HEK293T (cell line): ENCODE measurements at regions not wholly inside any gene's neighbourhood (a gene's known extent, or its start where the extent isn't known, plus 50 kb on each side); places are given as distances from the start of the nearest gene placed in this dataset.

Experiments
- CTCF ChIA-PET: fragments of 350-600 bp; formaldehyde crosslinking; extraction: SDS; loops from one replicate; lab custom pipeline; 2021; ENCODE audit warnings: antibody characterized with exemption, inconsistent platforms; lab: Yijun Ruan, JAX
- POLR2A ChIA-PET: fragments of 350-600 bp; formaldehyde crosslinking; extraction: SDS; loops from one replicate; lab custom pipeline; 2020; ENCODE audit warnings: antibody characterized with exemption, inconsistent platforms; lab: Yijun Ruan, JAX
- DNase-seq: peaks from one replicate; pipeline ENCODE4 v3.0.0; 2012; ENCODE audit warnings: mixed read lengths; ENCODE audit errors: extremely low spot score
- ARNT ChIP-seq: fragments of 450-650 bp; IDR thresholded peaks from 2 replicates; pipeline ENCODE4 v1.6.1; 2017; ENCODE audit warnings: mild to moderate bottlenecking
- BHLHE40 ChIP-seq: fragments of 450-650 bp; IDR thresholded peaks from 2 replicates; pipeline ENCODE4 v1.6.1; 2016; ENCODE audit warnings: mild to moderate bottlenecking, moderate library complexity, borderline replicate concordance
- CTBP1 ChIP-seq: fragments of 450-650 bp; IDR thresholded peaks from 2 replicates; pipeline ENCODE4 v1.6.1; 2016; ENCODE audit warnings: borderline replicate concordance
- ELF4 ChIP-seq: fragments of 450-650 bp; IDR thresholded peaks from 2 replicates; pipeline ENCODE4 v1.6.1; 2017; ENCODE audit warnings: antibody characterized with exemption
- FOXA1 ChIP-seq: fragments of 450-650 bp; IDR thresholded peaks from 2 replicates; pipeline ENCODE4 v1.6.1; 2016; ENCODE audit warnings: mild to moderate bottlenecking
- FOXK2 ChIP-seq: fragments of 450-650 bp; IDR thresholded peaks from 2 replicates; pipeline ENCODE4 v1.6.1; 2016; ENCODE audit warnings: mild to moderate bottlenecking
- FOXM1 ChIP-seq: fragments of 450-650 bp; IDR thresholded peaks from 2 replicates; pipeline ENCODE4 v1.6.1; 2017; ENCODE audit warnings: mild to moderate bottlenecking, borderline replicate concordance
- HDGF ChIP-seq: fragments of 450-650 bp; IDR thresholded peaks from 2 replicates; pipeline ENCODE4 v1.6.1; 2017; ENCODE audit warnings: antibody characterized with exemption, borderline replicate concordance
- L3MBTL2 ChIP-seq: fragments of 450-650 bp; conservative IDR thresholded peaks from 2 replicates; pipeline ENCODE4 v1.6.1; 2016; ENCODE audit warnings: mild to moderate bottlenecking
- LEF1 ChIP-seq: fragments of 450-650 bp; IDR thresholded peaks from 2 replicates; pipeline ENCODE4 v1.6.1; 2017; ENCODE audit warnings: mild to moderate bottlenecking, borderline replicate concordance
- NFRKB ChIP-seq: fragments of 450-650 bp; IDR thresholded peaks from 2 replicates; pipeline ENCODE4 v1.6.1; 2016; ENCODE audit warnings: mild to moderate bottlenecking, moderate library complexity
- PKNOX1 ChIP-seq: fragments of 450-650 bp; IDR thresholded peaks from 2 replicates; pipeline ENCODE4 v1.6.1; 2016
- SP1 ChIP-seq: fragments of 450-650 bp; IDR thresholded peaks from 2 replicates; pipeline ENCODE4 v1.6.1; 2017
- SUZ12 ChIP-seq: fragments of 450-650 bp; IDR thresholded peaks from 2 replicates; pipeline ENCODE4 v1.6.1; 2016; ENCODE audit warnings: mild to moderate bottlenecking
- TARDBP ChIP-seq: fragments of 450-650 bp; IDR thresholded peaks from 2 replicates; pipeline ENCODE4 v1.6.1; 2016
- ZNF384 ChIP-seq: fragments of 450-650 bp; IDR thresholded peaks from 2 replicates; pipeline ENCODE4 v1.6.1; 2016

- ChIA-PET CTCF (no interaction called here), POLR2A (no interaction called here)
- no peak for DNase-seq
- TF ChIP-seq ELF4 (no peak), CTBP1 (no peak), FOXM1 (no peak), ARNT (no peak), ZNF384 (no peak), HDGF (no peak), FOXK2 (no peak), PKNOX1 (no peak), LEF1 (no peak), L3MBTL2 (no peak), TARDBP (no peak), BHLHE40 (no peak), SUZ12 (no peak), SP1 (no peak), NFRKB (no peak)
Measured at GRCh38 chrX:7546551-7547080, 296.4 kb upstream of the VCX start.

GRCh38 chrX:7545564-7545963 is 297.4 kb upstream of the VCX start:
- POLR2A ChIA-PET, result no interaction called here
- CTCF ChIA-PET, result no interaction called here
- no peak for DNase-seq
- TF ChIP-seq HDGF (no peak), BHLHE40 (no peak), PKNOX1 (no peak), CTBP1 (no peak), LEF1 (no peak), FOXM1 (no peak), FOXK2 (no peak), NFRKB (no peak), FOXA1 (no peak), SP1 (no peak), TARDBP (no peak)

GRCh38 chrX:7542587-7543380 is 300.2 kb upstream of the VCX start:
- ChIA-PET POLR2A (no interaction called here), CTCF (no interaction called here)

GRCh38 chrX:7522860-7523259 is 320.1 kb upstream of the VCX start:
- POLR2A ChIA-PET, result no interaction called here

More at GRCh38 chrX:7542587-7543380, 300.2 kb upstream of the VCX start:
- DNase-seq, result no peak
- no peak for TF ChIP-seq NFRKB
- no peak for TF ChIP-seq SP1

GRCh38 chrX:7515681-7516413 is 327.1 kb upstream of the VCX start:
- ChIA-PET CTCF (no interaction called here), POLR2A (no interaction called here)
- no peak for DNase-seq
- TF ChIP-seq TARDBP, result no peak
- no peak for TF ChIP-seq NFRKB
- no peak for TF ChIP-seq LEF1
- TF ChIP-seq PKNOX1, result no peak

More at GRCh38 chrX:7522860-7523259, 320.1 kb upstream of the VCX start:
- no peak for DNase-seq
- CTCF ChIA-PET, result no interaction called here
- TF ChIP-seq SP1, result no peak
- no peak for TF ChIP-seq PKNOX1
- TF ChIP-seq BHLHE40, result no peak
- no peak for TF ChIP-seq L3MBTL2
- TF ChIP-seq ARNT, result no peak
- no peak for TF ChIP-seq ELF4
- no peak for TF ChIP-seq SUZ12
